IMR-90 (cell line): ENCODE measurements at regions not wholly inside any gene's neighbourhood (a gene's known extent, or its start where the extent isn't known, plus 50 kb on each side); places are given as distances from the start of the nearest gene placed in this dataset.

Experiments
- RCOR1 ChIP-seq: IDR thresholded peaks from 2 replicates; pipeline ENCODE4 v1.6.1; 2012; ENCODE audit warnings: mild to moderate bottlenecking, low read length, improper control_type of control experiment; ENCODE audit not compliant: insufficient replicate concordance
- TF ChIP-seq, protein P1 (sequence below): conservative IDR thresholded peaks from 2 replicates; pipeline ENCODE4 v1.5.1; 2012; ENCODE audit warnings: mild to moderate bottlenecking, low read depth, low read length, improper control_type of control experiment
- TF ChIP-seq, protein P2 (sequence below): fragments of 150-350 bp; IDR thresholded peaks from 2 replicates; pipeline ENCODE4 v1.6.1; 2017; ENCODE audit warnings: mild to moderate bottlenecking, antibody characterized with exemption, low read length, low read depth

DNA sequence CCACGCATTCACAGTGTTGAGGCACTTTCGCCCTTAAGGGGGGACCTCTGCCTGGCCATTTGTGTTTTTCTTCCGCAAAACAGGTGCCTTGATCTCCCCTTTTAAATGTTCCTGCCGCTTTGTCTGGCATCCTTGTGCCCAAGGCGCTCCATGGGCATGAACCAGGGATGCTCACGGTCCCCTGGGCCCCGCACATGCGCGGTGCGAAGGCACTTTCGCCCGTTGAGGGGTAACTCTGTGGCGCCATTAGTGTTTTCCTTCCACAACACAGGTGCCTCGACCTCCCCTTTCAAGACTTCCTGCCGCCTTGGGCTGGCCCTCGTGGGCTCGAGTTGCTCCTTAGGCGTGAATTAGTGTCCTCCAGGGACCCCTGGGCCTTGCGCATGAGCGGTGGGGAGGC lies 335.5 kb downstream of the ALG10 start:
- no peak for TF ChIP-seq RCOR1
- TF ChIP-seq, protein P1, sequence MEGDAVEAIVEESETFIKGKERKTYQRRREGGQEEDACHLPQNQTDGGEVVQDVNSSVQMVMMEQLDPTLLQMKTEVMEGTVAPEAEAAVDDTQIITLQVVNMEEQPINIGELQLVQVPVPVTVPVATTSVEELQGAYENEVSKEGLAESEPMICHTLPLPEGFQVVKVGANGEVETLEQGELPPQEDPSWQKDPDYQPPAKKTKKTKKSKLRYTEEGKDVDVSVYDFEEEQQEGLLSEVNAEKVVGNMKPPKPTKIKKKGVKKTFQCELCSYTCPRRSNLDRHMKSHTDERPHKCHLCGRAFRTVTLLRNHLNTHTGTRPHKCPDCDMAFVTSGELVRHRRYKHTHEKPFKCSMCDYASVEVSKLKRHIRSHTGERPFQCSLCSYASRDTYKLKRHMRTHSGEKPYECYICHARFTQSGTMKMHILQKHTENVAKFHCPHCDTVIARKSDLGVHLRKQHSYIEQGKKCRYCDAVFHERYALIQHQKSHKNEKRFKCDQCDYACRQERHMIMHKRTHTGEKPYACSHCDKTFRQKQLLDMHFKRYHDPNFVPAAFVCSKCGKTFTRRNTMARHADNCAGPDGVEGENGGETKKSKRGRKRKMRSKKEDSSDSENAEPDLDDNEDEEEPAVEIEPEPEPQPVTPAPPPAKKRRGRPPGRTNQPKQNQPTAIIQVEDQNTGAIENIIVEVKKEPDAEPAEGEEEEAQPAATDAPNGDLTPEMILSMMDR, result no peak
- TF ChIP-seq, protein P2, sequence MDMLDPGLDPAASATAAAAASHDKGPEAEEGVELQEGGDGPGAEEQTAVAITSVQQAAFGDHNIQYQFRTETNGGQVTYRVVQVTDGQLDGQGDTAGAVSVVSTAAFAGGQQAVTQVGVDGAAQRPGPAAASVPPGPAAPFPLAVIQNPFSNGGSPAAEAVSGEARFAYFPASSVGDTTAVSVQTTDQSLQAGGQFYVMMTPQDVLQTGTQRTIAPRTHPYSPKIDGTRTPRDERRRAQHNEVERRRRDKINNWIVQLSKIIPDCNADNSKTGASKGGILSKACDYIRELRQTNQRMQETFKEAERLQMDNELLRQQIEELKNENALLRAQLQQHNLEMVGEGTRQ, result no peak
